Activated T-cell treated with anti-CD3 and anti-CD28 coated beads, Interleukin-2, amount 50 U/mL, for 72 hours (primary cell): ENCODE measurements at regions not wholly inside any gene's neighbourhood (a gene's known extent, or its start where the extent isn't known, plus 50 kb on each side); places are given as distances from the start of the nearest gene placed in this dataset.

ENCODE experiments used
- ATAC-seq, 2 donors: fragments of 150-1000 bp; cut with Tn5 transposase; replicated peaks in 1 of 2; 2 replicates each; pipeline ENCODE4 v1.10.0; 2021; ENCODE audit warnings: moderate library complexity in 2 of 2, mild to moderate bottlenecking in 1 of 2
- DNase-seq, 2 donors: peaks; one replicate each; pipeline ENCODE4 v3.0.0; 2021 to 2022; ENCODE audit warnings: mixed read lengths in 1 of 2
- H3K27ac Mint-ChIP-seq: one replicate; pipeline ENCODE4 v1.8.0; 2022; ENCODE audit warnings: mild to moderate bottlenecking, moderate library complexity, mixed read lengths
- H3K27me3 Mint-ChIP-seq: one replicate; pipeline ENCODE4 v1.8.0; 2022; ENCODE audit warnings: low read depth, mixed read lengths
- H3K36me3 Mint-ChIP-seq, 2 donors: one replicate each; pipeline ENCODE4 v1.8.0; 2022; ENCODE audit warnings: mixed read lengths in 2 of 2, mild to moderate bottlenecking in 1 of 2; ENCODE audit not compliant: insufficient read depth in 2 of 2
- H3K4me1 Mint-ChIP-seq: one replicate; pipeline ENCODE4 v1.8.0; 2022; ENCODE audit warnings: low read depth, mixed read lengths
- H3K4me3 Mint-ChIP-seq, 2 donors: one replicate each; pipeline ENCODE4 v1.8.0; 2022; ENCODE audit warnings: mild to moderate bottlenecking in 2 of 2, mixed read lengths in 2 of 2, moderate library complexity in 2 of 2
- H3K9me3 Mint-ChIP-seq, 2 donors: one replicate each; pipeline ENCODE4 v1.8.0; 2022; ENCODE audit warnings: mixed read lengths in 2 of 2

GRCh38 chr1:5594056-5594956 is 397.9 kb downstream of the NPHP4 start:
- Mint-ChIP-seq H3K36me3 (peaks cover 1 to 6% of the 10 kb centered on the region in 2 donors), H3K4me1 (no peaks in the 10 kb centered on the region), H3K4me3 (no peak overlapping the region), H3K27ac (no peak overlapping the region), H3K9me3 (peaks cover 5% of the 10 kb centered on the region in 2 donors), H3K27me3 (no peaks in the 10 kb centered on the region)
- ATAC-seq (no peak), DNase-seq (no peak)

- DNase-seq (no peak), ATAC-seq (no peak)
These were observed 401.5 kb downstream of the NPHP4 start for GRCh38 chr1:5590717-5591116.

GRCh38 chr1:5586629-5587028 is 405.6 kb downstream of the NPHP4 start:
- Mint-ChIP-seq H3K27ac (no peak overlapping the region), H3K4me3 (no peak overlapping the region), H3K36me3 (peaks cover 3 to 6% of the 10 kb centered on the region in 2 donors), H3K4me1 (no peaks in the 10 kb centered on the region), H3K27me3 (peaks cover 11% of the 10 kb centered on the region), H3K9me3 (peaks cover 3 to 5% of the 10 kb centered on the region in 2 donors)
- ATAC-seq (no peak), DNase-seq (no peak)

More at GRCh38 chr1:5590717-5591116, 401.5 kb downstream of the NPHP4 start:
- Mint-ChIP-seq H3K27me3 (no peaks in the 10 kb centered on the region), H3K36me3 (peaks cover 1 to 6% of the 10 kb centered on the region in 2 donors), H3K27ac (no peak overlapping the region), H3K4me3 (no peak overlapping the region), H3K4me1 (no peaks in the 10 kb centered on the region), H3K9me3 (peaks cover 5% of the 10 kb centered on the region in 2 donors)

- no peak overlapping the region for H3K27ac Mint-ChIP-seq
- H3K4me1 Mint-ChIP-seq = no peaks in the 10 kb centered on the region
- DNase-seq = no peak
- H3K4me3 Mint-ChIP-seq = no peak overlapping the region
- H3K9me3 Mint-ChIP-seq = peaks cover 0 to under 1% of the 10 kb centered on the region in 2 donors
- H3K27me3 Mint-ChIP-seq = peaks cover 17% of the 10 kb centered on the region
- no peak for ATAC-seq
- H3K36me3 Mint-ChIP-seq = peaks cover 0 to 2% of the 10 kb centered on the region in 2 donors
These were observed 407.0 kb downstream of the NPHP4 start for GRCh38 chr1:5585256-5585655.

GRCh38 chr1:5580926-5581325 is 411.3 kb downstream of the NPHP4 start:
- DNase-seq (no peak), ATAC-seq (no peak)
- peaks cover 17% of the 10 kb centered on the region for H3K27me3 Mint-ChIP-seq
- peaks cover 0 to 1% of the 10 kb centered on the region in 2 donors for H3K36me3 Mint-ChIP-seq
- H3K4me1 Mint-ChIP-seq = no peaks in the 10 kb centered on the region
- H3K4me3 Mint-ChIP-seq = no peak overlapping the region
- H3K27ac Mint-ChIP-seq = no peak overlapping the region
- H3K9me3 Mint-ChIP-seq = no peaks in the 10 kb centered on the region

- peaks cover 0 to 1% of the 10 kb centered on the region in 2 donors for H3K36me3 Mint-ChIP-seq
- no peaks in the 10 kb centered on the region for H3K9me3 Mint-ChIP-seq
- H3K27ac Mint-ChIP-seq = no peak overlapping the region
- ATAC-seq = no peak
- peaks cover 4% of the 10 kb centered on the region for H3K4me1 Mint-ChIP-seq
- H3K27me3 Mint-ChIP-seq = peaks cover 22% of the 10 kb centered on the region
- DNase-seq = no peak
- H3K4me3 Mint-ChIP-seq = no peak overlapping the region
These were observed 412.3 kb downstream of the NPHP4 start for GRCh38 chr1:5579966-5580365.

- no peak for ATAC-seq
- H3K27me3 Mint-ChIP-seq = peaks cover 23% of the 10 kb centered on the region
- H3K27ac Mint-ChIP-seq = no peak overlapping the region
These were observed 413.5 kb downstream of the NPHP4 start for GRCh38 chr1:5578690-5579089.

GRCh38 chr1:5577255-5578040 is 414.8 kb downstream of the NPHP4 start:
- Mint-ChIP-seq H3K4me3 (no peak overlapping the region), H3K27me3 (peaks cover 18% of the 10 kb centered on the region), H3K9me3 (no peaks in the 10 kb centered on the region), H3K27ac (no peak overlapping the region), H3K36me3 (no peaks in the 10 kb centered on the region), H3K4me1 (peaks cover 7% of the 10 kb centered on the region)
- no peak for ATAC-seq
- no peak for DNase-seq

More at GRCh38 chr1:5578690-5579089, 413.5 kb downstream of the NPHP4 start:
- DNase-seq = no peak
- Mint-ChIP-seq H3K4me1 (peaks cover 7% of the 10 kb centered on the region), H3K9me3 (no peaks in the 10 kb centered on the region), H3K4me3 (no peak overlapping the region), H3K36me3 (peaks cover 0 to 1% of the 10 kb centered on the region in 2 donors)

- Mint-ChIP-seq H3K9me3 (no peaks in the 10 kb centered on the region), H3K27ac (no peak overlapping the region), H3K27me3 (peaks cover 18% of the 10 kb centered on the region), H3K4me1 (peaks cover 7% of the 10 kb centered on the region), H3K4me3 (no peak overlapping the region), H3K36me3 (no peaks in the 10 kb centered on the region)
- no peak for DNase-seq
- no peak for ATAC-seq
These were observed 415.6 kb downstream of the NPHP4 start for GRCh38 chr1:5576673-5577065.

GRCh38 chr1:5576011-5576672 is 416.1 kb downstream of the NPHP4 start:
- H3K9me3 Mint-ChIP-seq = no peaks in the 10 kb centered on the region
- no peak overlapping the region for H3K27ac Mint-ChIP-seq
- peaks cover 16% of the 10 kb centered on the region for H3K27me3 Mint-ChIP-seq

GRCh38 chr1:5575396-5575940 is 416.8 kb downstream of the NPHP4 start:
- H3K27me3 Mint-ChIP-seq = peaks cover 12% of the 10 kb centered on the region
- peaks cover 7% of the 10 kb centered on the region for H3K4me1 Mint-ChIP-seq
- no peak for DNase-seq
- H3K27ac Mint-ChIP-seq = no peak overlapping the region
- no peak overlapping the region for H3K4me3 Mint-ChIP-seq
- H3K36me3 Mint-ChIP-seq = no peaks in the 10 kb centered on the region
- ATAC-seq = no peak
- H3K9me3 Mint-ChIP-seq = peaks cover 0 to 3% of the 10 kb centered on the region in 2 donors

More at GRCh38 chr1:5576011-5576672, 416.1 kb downstream of the NPHP4 start:
- peaks cover 7% of the 10 kb centered on the region for H3K4me1 Mint-ChIP-seq
- ATAC-seq (no peak), DNase-seq (no peak)
- no peaks in the 10 kb centered on the region for H3K36me3 Mint-ChIP-seq
- no peak overlapping the region for H3K4me3 Mint-ChIP-seq

- Mint-ChIP-seq H3K27ac (no peak overlapping the region), H3K27me3 (peaks cover 12% of the 10 kb centered on the region), H3K4me3 (no peak overlapping the region), H3K36me3 (no peaks in the 10 kb centered on the region), H3K9me3 (peaks cover 0 to 5% of the 10 kb centered on the region in 2 donors), H3K4me1 (peaks cover 7% of the 10 kb centered on the region)
- DNase-seq (no peak), ATAC-seq (no peak)
These were observed 417.6 kb downstream of the NPHP4 start for GRCh38 chr1:5574641-5575040.
